NCI-H524 (cell line): ENCODE measurements at regions not wholly inside any gene's neighbourhood (a gene's known extent, or its start where the extent isn't known, plus 50 kb on each side); places are given as distances from the start of the nearest gene placed in this dataset.

Source experiments
- DNase-seq, 2 experiments: peaks; one replicate each; lab custom pipeline; 2025; lab: John Stamatoyannopoulos, UW

- no peak for DNase-seq
These were observed 489.0 kb downstream of the GATA3 start for GRCh38 chr10:8543361-8544056.

GRCh38 chr10:8544057-8544380, 489.5 kb downstream of the GATA3 start:
- DNase-seq: no peak

DNA sequence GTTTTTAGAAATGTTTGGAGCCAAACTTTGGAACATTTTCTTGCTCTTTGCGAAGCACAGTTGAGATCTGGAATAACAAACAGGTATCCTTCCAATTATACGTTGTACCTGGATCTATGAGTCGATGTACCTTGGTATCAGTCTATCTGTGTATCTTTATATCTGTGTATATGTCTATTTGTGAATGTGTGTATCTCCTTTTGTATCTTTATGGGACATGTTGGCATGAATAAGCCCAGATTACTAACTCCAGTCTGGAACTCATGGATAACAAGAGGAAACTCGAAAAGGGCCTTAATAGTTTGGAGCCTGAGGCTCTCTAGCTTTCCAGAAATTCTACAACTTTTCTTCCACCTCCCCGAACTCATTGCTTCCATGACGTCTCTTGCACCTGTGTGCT, 490.0 kb downstream of the GATA3 start:
- no peak for DNase-seq

DNA sequence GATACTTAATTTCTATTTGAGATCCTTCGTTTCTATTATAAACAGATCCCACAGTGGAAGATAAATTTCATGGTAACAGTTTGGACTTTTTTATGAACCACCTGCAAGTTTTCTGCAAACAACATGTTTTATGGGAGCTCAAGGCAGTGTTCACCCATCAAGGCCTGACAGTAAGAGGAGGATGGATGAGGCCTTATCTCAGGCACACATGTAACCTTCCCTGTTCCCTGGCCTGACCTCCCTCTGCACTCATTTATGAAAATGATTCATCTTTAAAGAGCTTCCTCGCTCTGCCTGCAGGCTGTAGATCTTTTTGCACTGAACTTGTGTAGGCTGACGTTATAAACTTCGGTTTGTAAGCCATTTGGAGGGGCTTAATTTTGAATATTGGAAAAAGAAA, 500.1 kb downstream of the GATA3 start:
- DNase-seq: no peak

DNA sequence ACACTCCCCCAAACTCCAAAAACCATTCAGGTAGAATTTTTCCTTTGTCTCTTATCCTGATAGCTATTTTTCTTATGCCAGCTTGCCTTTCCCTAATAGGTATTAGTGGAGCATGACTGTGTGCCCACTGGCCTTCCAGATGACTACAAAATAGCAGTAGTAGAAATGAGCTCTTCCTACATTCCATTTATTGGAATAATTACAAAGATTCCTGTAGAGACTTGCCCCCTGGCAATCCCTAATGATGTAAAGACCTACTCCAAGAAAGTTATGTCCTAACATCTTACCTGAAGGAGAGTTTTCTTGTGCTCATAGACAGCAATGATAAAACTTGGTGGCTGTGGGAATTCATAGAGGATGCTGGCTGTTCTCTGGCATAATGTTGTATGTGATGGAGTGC, 501.8 kb downstream of the GATA3 start:
- DNase-seq: no peak

DNA sequence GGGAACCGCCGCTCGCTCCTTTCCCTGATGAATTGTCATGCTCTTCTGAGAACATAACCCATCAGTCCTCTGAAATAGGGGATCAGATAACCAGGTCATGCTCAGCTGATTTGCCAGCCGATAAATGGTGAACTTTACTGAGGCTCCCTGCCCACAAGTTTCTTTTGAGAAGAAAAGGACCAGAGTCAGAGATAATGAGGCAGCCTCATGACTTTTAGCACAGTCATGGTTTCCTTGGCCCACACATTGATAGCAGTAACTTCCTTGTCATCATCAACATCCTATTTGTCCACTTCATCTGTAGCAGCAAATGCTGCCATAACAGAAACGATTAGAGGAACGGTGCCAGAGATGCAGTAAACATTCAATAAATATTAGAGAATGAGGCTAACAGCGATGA, 509.0 kb downstream of the GATA3 start:
- no peak for DNase-seq

DNA sequence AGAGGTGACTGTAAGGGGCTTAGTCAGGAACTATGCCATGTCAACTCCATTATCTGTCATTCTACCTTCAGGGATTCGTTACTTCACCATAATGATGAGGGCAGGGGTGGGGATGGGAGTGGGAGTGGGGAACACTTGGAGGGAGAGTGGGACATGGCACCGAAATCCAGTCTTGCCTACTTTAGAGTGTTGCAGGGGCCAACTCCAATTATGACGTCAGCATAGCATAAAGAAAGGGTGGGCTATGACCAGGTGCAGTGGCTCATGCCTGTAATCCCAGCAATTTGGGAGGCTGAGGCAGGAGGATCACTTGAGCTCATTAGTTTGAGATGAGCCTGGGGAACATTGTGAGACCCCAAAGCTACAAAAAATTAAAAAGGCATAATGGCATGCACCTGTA, 512.2 kb downstream of the GATA3 start:
- no peak for DNase-seq

DNA sequence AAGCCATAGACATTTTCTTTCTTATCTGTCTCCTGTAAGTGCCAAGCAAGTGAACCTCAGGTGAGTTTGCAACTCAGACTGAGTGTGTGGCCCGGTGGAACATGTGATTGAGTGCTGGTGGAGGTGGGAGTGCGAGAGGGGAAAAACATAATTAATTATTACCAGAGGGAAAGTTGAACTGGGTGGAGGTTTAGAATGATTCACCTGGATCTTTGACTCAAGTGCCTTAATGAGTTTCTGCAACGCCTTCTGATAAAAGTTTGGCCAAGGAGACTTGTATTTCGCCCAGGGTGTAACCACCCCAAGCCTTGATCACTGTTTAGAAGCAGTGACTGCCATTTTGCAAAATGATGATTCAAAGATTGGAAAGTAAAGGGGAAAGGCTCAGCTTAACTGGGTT, 513.9 kb downstream of the GATA3 start:
- DNase-seq: no peak

DNA sequence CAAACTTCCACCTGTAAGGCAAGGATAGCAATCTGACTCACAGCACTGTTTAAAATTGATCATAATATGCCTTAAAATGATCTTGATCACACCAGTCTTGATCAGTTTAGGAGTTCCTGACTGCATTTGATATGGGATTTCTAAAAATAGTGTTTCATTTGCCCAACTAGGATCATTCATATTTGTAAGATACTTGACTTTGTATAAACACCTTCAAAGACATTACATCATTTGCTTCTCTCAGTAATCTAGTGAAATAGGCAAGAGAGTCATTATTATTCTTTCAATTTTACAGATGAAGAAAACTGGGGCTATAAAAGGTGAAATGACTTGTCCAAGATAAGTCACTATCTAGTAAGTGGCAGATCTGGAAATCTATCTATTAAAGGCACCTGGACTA, 521.1 kb downstream of the GATA3 start:
- no peak for DNase-seq

- DNase-seq: no peak
These were observed 521.8 kb downstream of the GATA3 start for GRCh38 chr10:8576281-8576680.

DNA sequence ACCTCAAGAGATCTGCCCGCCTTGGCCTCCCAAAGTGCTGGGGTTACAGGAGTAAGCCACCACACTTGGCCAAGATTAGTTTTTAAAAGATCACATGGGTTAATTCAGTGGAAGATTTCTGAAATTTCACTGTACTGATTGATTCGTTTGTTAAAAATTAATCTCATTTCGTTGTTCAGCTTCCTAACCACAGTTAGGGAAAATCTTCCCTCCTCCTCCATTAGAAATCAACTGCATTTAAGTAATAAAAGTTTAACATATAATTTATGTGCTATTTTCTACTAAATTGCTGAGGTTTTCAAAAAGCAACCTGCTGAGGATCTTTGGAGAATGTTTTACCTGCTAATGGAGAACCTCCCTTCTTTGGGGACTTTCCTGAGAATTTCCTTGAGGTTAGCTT, 522.4 kb downstream of the GATA3 start:
- no peak for DNase-seq

DNA sequence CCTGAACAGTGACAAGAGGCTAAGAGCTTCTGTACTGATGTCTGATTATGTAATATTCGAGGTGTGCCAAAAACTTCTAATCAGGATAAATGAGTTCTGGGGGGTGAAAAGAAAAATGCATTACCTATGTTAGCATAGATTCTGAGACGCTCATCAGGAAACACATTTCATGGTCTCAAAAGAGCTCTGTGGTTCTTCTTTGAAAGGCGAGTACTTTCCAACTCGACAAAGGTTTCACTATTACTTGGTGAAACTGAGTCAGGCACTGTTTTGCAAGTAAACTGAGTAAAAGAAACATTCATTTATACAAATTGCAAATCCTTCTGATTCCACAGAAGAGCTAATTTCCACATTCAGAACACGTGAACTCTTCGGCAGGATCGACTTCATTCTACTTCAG, 523.2 kb downstream of the GATA3 start:
- DNase-seq: no peak

- DNase-seq: no peak
These were observed 527.2 kb downstream of the GATA3 start for GRCh38 chr10:8581521-8582225.

DNA sequence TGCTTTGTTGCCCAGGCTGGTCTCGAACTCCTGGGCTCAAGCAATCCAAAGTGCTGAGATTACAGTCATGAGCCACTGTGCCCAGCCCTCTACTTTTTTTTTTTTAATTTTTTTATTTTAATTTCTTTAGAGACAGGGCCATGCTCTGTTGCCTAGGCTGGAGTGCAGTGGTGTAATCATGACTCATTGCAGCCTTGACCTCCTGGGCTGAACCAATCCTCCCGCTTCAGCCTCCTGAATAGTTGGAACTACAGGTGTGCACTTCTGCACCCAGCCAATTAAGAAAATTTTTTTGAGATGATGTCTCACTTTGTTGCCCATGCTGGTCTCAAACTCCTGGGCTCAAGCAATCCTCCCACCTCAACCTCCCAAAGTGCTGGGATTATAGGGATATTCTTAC, 528.6 kb downstream of the GATA3 start:
- no peak for DNase-seq

GRCh38 chr10:8584666-8585065, 530.2 kb downstream of the GATA3 start:
- no peak for DNase-seq

DNA sequence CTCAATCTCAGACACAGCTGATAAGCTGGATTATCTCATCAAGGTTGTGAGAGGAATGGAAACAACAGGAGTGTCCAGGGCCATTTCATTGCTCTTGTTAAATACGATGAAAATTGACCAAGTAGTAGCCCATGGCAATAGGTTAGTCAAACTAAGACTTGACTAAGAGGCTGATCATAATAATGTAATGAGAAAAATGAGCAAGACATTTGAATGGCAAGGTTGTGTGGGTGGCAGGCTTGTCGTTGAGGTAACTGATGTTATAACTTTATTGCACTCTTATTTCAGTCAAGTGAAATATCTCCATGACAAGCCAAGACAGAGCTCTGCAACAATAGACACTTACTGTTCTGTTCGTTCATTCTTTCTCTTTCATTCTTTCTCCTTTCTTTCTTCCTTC, 532.0 kb downstream of the GATA3 start:
- no peak for DNase-seq

GRCh38 chr10:8588135-8588534, 533.6 kb downstream of the GATA3 start:
- no peak for DNase-seq

- DNase-seq: no peak
These were observed 536.0 kb downstream of the GATA3 start for GRCh38 chr10:8590518-8590917.

DNA sequence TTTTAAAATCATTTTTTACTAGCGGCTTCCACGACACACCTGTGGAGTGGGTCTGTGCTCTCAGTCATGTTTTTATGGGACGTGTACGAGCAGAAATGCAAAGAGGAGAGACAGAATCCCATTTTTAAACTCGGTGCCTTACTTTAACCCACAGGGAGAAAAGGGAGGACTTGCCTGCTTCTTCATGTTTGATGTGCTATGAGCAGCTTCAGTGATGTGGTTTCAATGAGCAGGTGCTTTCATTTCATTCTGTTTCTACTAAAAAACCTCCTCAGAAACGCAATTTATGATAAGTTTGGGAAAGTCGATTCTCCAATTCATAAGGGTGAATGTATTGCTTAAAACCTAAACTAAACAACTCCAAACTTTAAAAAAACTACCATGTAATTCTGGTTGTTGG, 537.2 kb downstream of the GATA3 start:
- DNase-seq: no peak

GRCh38 chr10:8594176-8594575, 539.7 kb downstream of the GATA3 start:
- no peak for DNase-seq

- no peak for DNase-seq
These were observed 540.2 kb downstream of the GATA3 start for GRCh38 chr10:8594711-8595110.

- no peak for DNase-seq
These were observed 540.7 kb downstream of the GATA3 start for GRCh38 chr10:8595140-8595539.

DNA sequence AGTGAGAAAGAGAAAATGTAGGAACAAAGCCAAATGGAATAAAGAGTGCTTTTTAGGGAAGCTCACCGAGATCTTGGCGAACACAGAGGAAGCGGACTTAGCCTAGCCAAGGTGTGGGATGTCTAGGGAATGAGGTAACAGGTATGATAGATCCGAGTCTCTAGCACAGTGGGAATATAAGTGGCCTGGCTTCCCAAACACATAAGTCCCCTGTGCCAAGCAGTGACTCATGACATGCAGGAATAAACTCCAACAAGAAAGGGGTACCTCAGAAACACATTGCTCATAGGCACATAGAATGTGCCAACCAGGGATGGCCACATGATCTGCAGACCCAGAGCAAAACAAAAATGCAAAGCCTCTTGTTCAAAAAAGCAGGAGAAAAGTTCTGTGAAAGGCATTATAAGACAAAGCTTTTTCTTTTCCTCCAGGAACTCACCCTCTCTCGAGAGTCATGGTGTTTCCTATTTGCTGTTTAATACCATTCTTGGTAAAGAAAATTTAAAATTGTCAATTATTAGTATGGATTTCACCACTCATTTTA, 542.5 kb downstream of the GATA3 start:
- no peak for DNase-seq

DNA sequence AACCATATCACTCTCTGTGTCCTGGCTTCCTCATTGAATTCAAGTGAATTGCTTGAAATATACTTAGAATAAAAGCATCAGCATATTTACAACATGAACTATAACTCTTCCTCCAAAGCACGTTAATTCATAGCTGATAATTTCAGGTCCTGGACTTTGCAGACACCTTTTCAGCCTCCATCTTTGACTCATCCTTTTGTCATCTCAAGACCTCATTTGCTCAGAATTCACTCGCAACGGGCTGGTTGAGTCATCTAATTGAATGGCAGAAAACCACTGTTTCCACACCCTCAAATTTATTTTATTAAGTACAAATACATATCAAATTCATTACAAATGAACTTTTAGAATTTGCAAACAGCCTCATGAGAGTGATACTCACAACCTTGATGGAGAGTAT, 545.7 kb downstream of the GATA3 start:
- DNase-seq: no peak
